22Rv1 (cell line): ENCODE measurements at regions not wholly inside any gene's neighbourhood (a gene's known extent, or its start where the extent isn't known, plus 50 kb on each side); places are given as distances from the start of the nearest gene placed in this dataset.

Experiments
- ZFX ChIP-seq: fragments of 450-650 bp; IDR thresholded peaks from 2 replicates; pipeline ENCODE4 v1.6.1; 2017; ENCODE audit warnings: antibody characterized with exemption, borderline replicate concordance
- TF ChIP-seq, protein P1 (sequence below): fragments of 450-650 bp; IDR thresholded peaks from 2 replicates; pipeline ENCODE4 v1.5.1; 2017; ENCODE audit warnings: mild to moderate bottlenecking

DNA sequence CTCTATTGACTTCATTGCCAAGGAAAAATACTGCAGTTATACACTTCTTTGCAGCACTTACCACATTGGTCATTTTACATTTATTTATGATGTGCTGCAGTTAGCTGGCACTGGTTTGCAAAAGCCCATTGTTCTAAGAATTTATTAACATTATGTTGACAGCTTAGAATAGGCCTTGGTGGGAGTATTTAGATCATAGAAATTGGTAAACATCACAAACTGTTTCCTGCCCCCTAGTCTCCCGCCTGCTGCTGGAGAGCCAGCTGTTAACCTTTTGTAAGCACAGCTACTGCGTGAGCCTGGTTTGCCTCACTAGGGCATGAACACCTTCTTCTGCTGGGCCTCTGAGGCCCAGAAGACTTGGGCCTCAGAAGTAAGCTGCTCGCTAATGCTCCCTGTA is 651.4 kb upstream of the GOT2 start:
- TF ChIP-seq, protein P1, sequence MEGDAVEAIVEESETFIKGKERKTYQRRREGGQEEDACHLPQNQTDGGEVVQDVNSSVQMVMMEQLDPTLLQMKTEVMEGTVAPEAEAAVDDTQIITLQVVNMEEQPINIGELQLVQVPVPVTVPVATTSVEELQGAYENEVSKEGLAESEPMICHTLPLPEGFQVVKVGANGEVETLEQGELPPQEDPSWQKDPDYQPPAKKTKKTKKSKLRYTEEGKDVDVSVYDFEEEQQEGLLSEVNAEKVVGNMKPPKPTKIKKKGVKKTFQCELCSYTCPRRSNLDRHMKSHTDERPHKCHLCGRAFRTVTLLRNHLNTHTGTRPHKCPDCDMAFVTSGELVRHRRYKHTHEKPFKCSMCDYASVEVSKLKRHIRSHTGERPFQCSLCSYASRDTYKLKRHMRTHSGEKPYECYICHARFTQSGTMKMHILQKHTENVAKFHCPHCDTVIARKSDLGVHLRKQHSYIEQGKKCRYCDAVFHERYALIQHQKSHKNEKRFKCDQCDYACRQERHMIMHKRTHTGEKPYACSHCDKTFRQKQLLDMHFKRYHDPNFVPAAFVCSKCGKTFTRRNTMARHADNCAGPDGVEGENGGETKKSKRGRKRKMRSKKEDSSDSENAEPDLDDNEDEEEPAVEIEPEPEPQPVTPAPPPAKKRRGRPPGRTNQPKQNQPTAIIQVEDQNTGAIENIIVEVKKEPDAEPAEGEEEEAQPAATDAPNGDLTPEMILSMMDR: no peak
- no peak for TF ChIP-seq ZFX
